ENCODE measurements at regions not wholly inside any gene's neighbourhood (a gene's known extent, or its start where the extent isn't known, plus 50 kb on each side); places are given as distances from the start of the nearest gene placed in this dataset.

DNA sequence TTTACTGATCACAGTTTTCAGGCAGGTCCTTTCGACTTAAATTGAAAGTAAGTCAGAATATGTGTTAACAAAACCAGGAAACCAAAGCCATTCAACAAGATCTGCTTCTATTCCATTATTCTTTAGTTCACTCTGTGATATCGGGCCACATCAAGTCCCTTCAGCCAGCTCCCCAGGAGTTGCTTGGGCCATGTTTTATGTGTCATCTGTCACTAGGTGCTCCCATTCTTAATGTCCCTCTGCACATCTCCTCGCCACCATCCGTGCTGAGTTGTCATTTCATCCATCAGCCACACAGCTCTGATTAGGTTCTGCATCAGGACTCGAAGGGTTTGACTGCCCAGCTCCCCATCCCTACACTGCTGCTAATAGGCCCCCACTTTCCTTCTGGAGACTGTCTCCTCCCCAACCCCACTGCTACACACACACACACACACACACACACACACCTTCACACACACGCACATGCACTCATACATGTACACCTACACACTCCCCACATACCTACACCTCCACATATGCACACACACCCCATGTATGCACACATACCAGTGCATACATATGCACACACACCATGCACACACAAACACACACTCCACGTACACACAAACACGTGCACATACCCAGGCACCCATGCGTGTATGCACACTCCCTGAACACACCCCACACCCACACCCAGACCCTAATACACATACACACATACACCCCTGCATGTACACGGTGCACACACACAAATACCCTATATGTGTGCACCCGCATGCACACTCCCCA is 143.3 kb upstream of the GMDS start:
- TF ChIP-seq CTCF (conservative IDR thresholded peaks at IDR 0.05; ENCODE audit: low read depth, low read length) (no peak), EZH2 (IDR thresholded peaks at IDR 0.05; ENCODE audit: low read length, unreplicated experiment) (no peak), EZH2phosphoT487 (IDR thresholded peaks at IDR 0.05; ENCODE audit: borderline replicate concordance, low read length) (no peak)

Data from PC-3 (cell line).